Peyer's patch (tissue), 4 donors: ENCODE measurements at regions not wholly inside any gene's neighbourhood (a gene's known extent, or its start where the extent isn't known, plus 50 kb on each side); places are given as distances from the start of the nearest gene placed in this dataset.

Experiments used
- POLR2A ChIP-seq, 2 donors: fragments of 450-650 bp; IDR thresholded peaks; one replicate each; pipeline ENCODE4 v1.5.1; 2017; ENCODE audit warnings: antibody characterized with exemption in 2 of 2, mild to moderate bottlenecking in 2 of 2, moderate library complexity in 2 of 2
- TF ChIP-seq, protein P1 (sequence below), 6 experiments: fragments of 450-650 bp in 4 of 6; fragments of 200-600 bp in 2 of 6; sonication (generic) in 1 of 6; IDR thresholded peaks; one replicate each; pipeline ENCODE4 v1.5.1; 2017 to 2019; ENCODE audit warnings: antibody characterized with exemption in 6 of 6, mild to moderate bottlenecking in 3 of 6, moderate library complexity in 1 of 6

DNA sequence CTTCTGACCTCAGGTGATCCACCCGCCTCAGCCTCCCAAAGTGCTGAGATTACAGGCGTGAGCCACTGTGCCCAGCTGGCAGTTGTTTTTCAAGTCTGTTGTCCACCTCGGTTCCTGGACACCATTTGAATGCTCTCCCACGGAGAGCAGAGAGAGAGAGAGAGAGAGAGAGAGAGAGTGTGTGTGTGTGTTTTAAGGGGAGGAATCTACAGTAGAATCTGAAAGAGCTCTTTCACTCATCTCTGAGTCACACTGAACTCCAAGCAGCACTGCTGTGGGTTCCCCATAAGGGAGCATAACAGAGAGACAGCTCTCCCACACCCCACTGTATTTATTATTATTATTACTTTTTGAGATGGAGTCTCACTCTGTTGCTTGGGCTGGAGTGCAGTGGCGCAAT is 156.6 kb downstream of the RPLP1 start:
- TF ChIP-seq, protein P1, sequence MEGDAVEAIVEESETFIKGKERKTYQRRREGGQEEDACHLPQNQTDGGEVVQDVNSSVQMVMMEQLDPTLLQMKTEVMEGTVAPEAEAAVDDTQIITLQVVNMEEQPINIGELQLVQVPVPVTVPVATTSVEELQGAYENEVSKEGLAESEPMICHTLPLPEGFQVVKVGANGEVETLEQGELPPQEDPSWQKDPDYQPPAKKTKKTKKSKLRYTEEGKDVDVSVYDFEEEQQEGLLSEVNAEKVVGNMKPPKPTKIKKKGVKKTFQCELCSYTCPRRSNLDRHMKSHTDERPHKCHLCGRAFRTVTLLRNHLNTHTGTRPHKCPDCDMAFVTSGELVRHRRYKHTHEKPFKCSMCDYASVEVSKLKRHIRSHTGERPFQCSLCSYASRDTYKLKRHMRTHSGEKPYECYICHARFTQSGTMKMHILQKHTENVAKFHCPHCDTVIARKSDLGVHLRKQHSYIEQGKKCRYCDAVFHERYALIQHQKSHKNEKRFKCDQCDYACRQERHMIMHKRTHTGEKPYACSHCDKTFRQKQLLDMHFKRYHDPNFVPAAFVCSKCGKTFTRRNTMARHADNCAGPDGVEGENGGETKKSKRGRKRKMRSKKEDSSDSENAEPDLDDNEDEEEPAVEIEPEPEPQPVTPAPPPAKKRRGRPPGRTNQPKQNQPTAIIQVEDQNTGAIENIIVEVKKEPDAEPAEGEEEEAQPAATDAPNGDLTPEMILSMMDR (IDR thresholded peaks at IDR 0.05): no peak
- no peak for TF ChIP-seq POLR2A (IDR thresholded peaks at IDR 0.05)
